Activated CD4-positive, alpha-beta memory T cell treated with anti-CD3 and anti-CD28 coated beads, Interleukin-2, amount 10 ng/mL, durations not matched to agents 7 days and 5 days (primary cell): ENCODE measurements at regions not wholly inside any gene's neighbourhood (a gene's known extent, or its start where the extent isn't known, plus 50 kb on each side); places are given as distances from the start of the nearest gene placed in this dataset.
"Not testable (repeated sequence)": the region's sequence is repeated elsewhere in the genome, so short reads cannot be mapped to it uniquely, and the experiment has no call there.

ENCODE experiments used
- CTCF ChIA-PET: fragments of 350-600 bp; sonication (Branson Sonifier 250); formaldehyde crosslinking; loops from one replicate; lab custom pipeline; 2021; ENCODE audit warnings: antibody characterized with exemption, inconsistent platforms; lab: Charles Lee
- POLR2A ChIA-PET: fragments of 350-600 bp; sonication (Branson Sonifier 250); formaldehyde crosslinking; loops from one replicate; lab custom pipeline; 2021; ENCODE audit warnings: antibody characterized with exemption; lab: Charles Lee
- DNase-seq: peaks from one replicate; pipeline ENCODE4 v3.0.0-alpha.2; 2020
- H3K27ac Mint-ChIP-seq: one replicate; pipeline ENCODE4 v1.8.0; 2021; ENCODE audit warnings: mild to moderate bottlenecking, mixed read lengths
- H3K27me3 Mint-ChIP-seq: one replicate; pipeline ENCODE4 v1.8.0; 2021; ENCODE audit warnings: mixed read lengths
- H3K36me3 Mint-ChIP-seq: one replicate; pipeline ENCODE4 v1.8.0; 2021; ENCODE audit warnings: low read depth, mixed read lengths
- H3K4me1 Mint-ChIP-seq: one replicate; pipeline ENCODE4 v1.8.0; 2021; ENCODE audit warnings: mixed read lengths
- H3K4me3 Mint-ChIP-seq: one replicate; pipeline ENCODE4 v1.8.0; 2021; ENCODE audit warnings: mild to moderate bottlenecking, mixed read lengths
- H3K9me3 Mint-ChIP-seq: one replicate; pipeline ENCODE4 v1.8.0; 2021; ENCODE audit warnings: mixed read lengths

GRCh38 chrX:65136424-65136823 is 160.2 kb upstream of the ZC4H2 start:
- Mint-ChIP-seq H3K4me3 (no peak overlapping the region), H3K36me3 (peaks cover 3% of the 10 kb centered on the region), H3K27ac (no peak overlapping the region), H3K9me3 (peaks cover 32% of the 10 kb centered on the region), H3K4me1 (no peaks in the 10 kb centered on the region), H3K27me3 (no peaks in the 10 kb centered on the region)
- ChIA-PET POLR2A (no interaction called here), CTCF (no interaction called here)
- no peak for DNase-seq

DNA sequence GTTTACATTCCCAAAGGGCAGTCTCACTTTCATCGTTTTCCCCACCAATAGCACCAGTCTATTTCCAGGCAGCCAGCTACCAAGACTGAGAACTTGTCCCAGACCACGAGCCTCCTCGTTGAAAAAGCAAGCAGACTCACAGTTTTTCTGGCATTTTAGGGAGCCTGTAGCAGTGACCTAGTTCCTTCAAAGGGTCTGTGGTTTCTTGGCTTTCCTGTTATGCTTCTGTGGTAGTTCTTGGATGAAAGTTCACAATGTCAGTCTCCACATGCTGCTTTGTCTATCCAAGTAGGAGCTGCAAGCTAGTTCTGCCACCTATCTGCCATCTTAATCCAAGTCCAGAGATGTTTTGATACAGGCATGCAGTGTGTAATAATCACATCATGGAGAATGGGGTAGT is 151.6 kb upstream of the ZC4H2 start:
- no peak for DNase-seq
- Mint-ChIP-seq H3K9me3 (peaks cover 30% of the 10 kb centered on the region), H3K4me1 (peaks cover 10% of the 10 kb centered on the region)

GRCh38 chrX:65098851-65099250 is 122.6 kb upstream of the ZC4H2 start:
- Mint-ChIP-seq H3K4me1 (no peaks in the 10 kb centered on the region), H3K36me3 (peaks cover 4% of the 10 kb centered on the region), H3K9me3 (peaks cover 28% of the 10 kb centered on the region), H3K27ac (no peak overlapping the region), H3K4me3 (no peak overlapping the region), H3K27me3 (no peaks in the 10 kb centered on the region)
- DNase-seq, result no peak
- ChIA-PET CTCF (no interaction called here), POLR2A (no interaction called here)

More for the DNA sequence above, 151.6 kb upstream of the ZC4H2 start:
- ChIA-PET CTCF (no interaction called here), POLR2A (no interaction called here)
- H3K36me3 Mint-ChIP-seq, result peaks cover 6% of the 10 kb centered on the region
- no peaks in the 10 kb centered on the region for H3K27me3 Mint-ChIP-seq
- H3K27ac Mint-ChIP-seq, result no peak overlapping the region
- no peak overlapping the region for H3K4me3 Mint-ChIP-seq

DNA sequence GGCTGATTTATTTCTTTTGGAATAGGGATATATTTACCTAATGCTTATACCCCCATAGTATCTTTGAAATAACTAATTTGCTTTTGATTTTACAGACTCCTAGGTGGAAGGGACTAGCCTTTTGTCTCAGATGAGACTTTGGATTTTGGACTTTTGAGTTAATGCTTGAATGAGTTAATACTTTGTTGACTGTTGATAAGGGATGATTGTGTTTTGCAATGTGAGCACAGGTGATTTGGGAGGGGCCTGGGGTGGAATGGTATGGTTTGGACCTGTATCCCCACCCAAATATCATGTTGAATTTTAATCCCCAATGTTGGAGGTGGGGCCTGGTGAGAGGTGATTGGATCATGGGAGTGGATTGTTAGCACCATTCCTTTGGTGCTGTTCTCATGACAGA is 117.4 kb upstream of the ZC4H2 start:
- Mint-ChIP-seq H3K36me3 (peaks cover 5% of the 10 kb centered on the region), H3K27me3 (no peaks in the 10 kb centered on the region), H3K4me1 (no peaks in the 10 kb centered on the region), H3K9me3 (peaks cover 7% of the 10 kb centered on the region), H3K27ac (no peak overlapping the region), H3K4me3 (no peak overlapping the region)
- ChIA-PET POLR2A (no interaction called here), CTCF (no interaction called here)
- DNase-seq, result no peak

DNA sequence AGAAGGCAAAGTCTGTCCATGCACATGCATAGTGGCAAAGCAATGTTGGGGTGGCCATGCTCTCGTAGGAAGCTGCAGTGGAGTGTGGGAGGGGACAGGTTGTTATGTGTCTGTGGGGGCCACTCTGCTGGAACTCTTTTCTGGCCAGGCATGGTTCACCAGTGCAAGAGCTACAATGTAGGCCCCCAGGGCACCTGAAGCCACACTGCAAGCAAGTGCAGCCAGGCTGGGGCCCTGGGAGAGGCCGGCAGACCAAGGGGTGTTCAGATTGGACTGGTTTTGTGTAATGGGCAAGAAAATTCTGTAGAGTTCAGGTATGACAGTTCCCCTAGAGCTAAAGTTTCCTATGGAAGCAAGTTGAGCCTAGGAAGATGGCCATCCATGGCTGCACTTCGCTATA is 97.0 kb upstream of the ZC4H2 start:
- POLR2A ChIA-PET, result no interaction called here
- peaks cover 41% of the 10 kb centered on the region for H3K36me3 Mint-ChIP-seq
- H3K4me3 Mint-ChIP-seq, result no peak overlapping the region
- DNase-seq, result no peak
- peaks cover 12% of the 10 kb centered on the region for H3K9me3 Mint-ChIP-seq
- no peaks in the 10 kb centered on the region for H3K4me1 Mint-ChIP-seq
- CTCF ChIA-PET, result no interaction called here
- H3K27ac Mint-ChIP-seq, result no peak overlapping the region
- H3K27me3 Mint-ChIP-seq, result no peaks in the 10 kb centered on the region

DNA sequence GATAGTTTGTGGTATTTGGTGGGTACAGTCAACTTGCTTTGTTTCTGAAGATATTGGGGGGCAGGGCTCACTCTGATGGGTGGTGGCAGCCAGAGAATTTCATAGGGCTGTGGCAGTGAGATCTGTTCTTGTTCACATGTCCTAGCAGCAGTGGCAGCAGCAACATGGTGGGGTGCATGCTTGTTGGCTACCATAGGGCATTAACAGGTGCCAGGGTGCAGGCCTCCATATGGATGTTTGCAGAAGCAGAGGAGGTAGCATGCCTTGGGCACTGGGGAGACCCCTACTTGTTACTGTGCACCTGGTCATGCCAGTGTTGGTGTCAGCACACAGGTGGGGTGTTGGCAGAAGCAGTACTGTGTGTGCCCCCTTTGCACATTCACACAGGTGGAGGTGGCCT is 96.3 kb upstream of the ZC4H2 start:
- H3K27me3 Mint-ChIP-seq, result no peaks in the 10 kb centered on the region

GRCh38 chrX:65058626-65059025 is 82.4 kb upstream of the ZC4H2 start:
- POLR2A ChIA-PET, H3K4me1 Mint-ChIP-seq, CTCF ChIA-PET, H3K27ac Mint-ChIP-seq, H3K4me3 Mint-ChIP-seq, H3K9me3 Mint-ChIP-seq, H3K27me3 Mint-ChIP-seq, DNase-seq: not testable (repeated sequence)
- peaks cover 12% of the 10 kb centered on the region for H3K36me3 Mint-ChIP-seq

More for the DNA sequence above, 96.3 kb upstream of the ZC4H2 start:
- Mint-ChIP-seq H3K27ac (no peak overlapping the region), H3K9me3 (peaks cover 15% of the 10 kb centered on the region), H3K4me1 (no peaks in the 10 kb centered on the region), H3K4me3 (no peak overlapping the region), H3K36me3 (peaks cover 42% of the 10 kb centered on the region)
- ChIA-PET POLR2A (no interaction called here), CTCF (no interaction called here)
- no peak for DNase-seq

DNA sequence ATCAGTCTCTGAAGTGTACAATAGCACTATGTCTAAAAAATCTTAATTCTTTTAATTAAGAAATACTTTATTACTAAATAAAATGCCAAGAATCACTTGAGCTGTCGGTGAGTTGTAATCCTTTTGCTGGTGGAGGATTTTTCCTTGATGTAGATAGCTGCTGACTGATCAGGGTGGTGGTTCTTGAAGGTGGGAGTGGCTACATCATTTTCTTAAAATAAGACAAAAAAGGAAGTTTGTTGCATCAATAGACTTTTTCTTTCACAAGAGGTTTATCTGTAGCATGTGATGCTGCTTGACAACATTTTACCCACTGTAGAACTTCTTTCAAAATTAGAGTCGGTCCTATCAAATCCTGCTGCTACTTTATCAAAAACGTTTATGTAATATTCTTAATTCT is 68.8 kb upstream of the ZC4H2 start:
- ChIA-PET POLR2A (no interaction called here), CTCF (no interaction called here)
- no peak overlapping the region for H3K27ac Mint-ChIP-seq
- no peaks in the 10 kb centered on the region for H3K4me1 Mint-ChIP-seq
- H3K4me3 Mint-ChIP-seq, result no peak overlapping the region
- H3K36me3 Mint-ChIP-seq, result no peaks in the 10 kb centered on the region
- no peaks in the 10 kb centered on the region for H3K27me3 Mint-ChIP-seq
- no peak for DNase-seq
- H3K9me3 Mint-ChIP-seq, result no peaks in the 10 kb centered on the region

- Mint-ChIP-seq H3K9me3 (no peaks in the 10 kb centered on the region), H3K4me3 (peak overlapping the region; percentile 87), H3K27ac (peak overlapping the region; percentile 87), H3K4me1 (peaks cover 10% of the 10 kb centered on the region), H3K27me3 (no peaks in the 10 kb centered on the region), H3K36me3 (no peaks in the 10 kb centered on the region)
- ChIA-PET POLR2A (interaction anchor here (0.8 to 1.6 kb wide), 3 partner anchors 60 to 1281 kb away, joined by 4 to 7 read pairs (median 5); a partner anchor contains a TSS), CTCF (interaction anchor here (1.1 to 1.8 kb wide), 2 partner anchors 11 to 416 kb away, joined by 3 to 6 read pairs; no protein-coding TSS in a partner anchor)
- no peak for DNase-seq
These were observed 59.2 kb upstream of the ZC4H2 start for GRCh38 chrX:65035446-65035770.

- ChIA-PET CTCF (interaction anchor here (1.1 to 1.8 kb wide), 3 partner anchors 10 to 417 kb away, joined by 3 to 6 read pairs (median 4); partner anchors contain the start of gene ZC4H2), POLR2A (interaction anchor here (0.8 to 1.6 kb wide), 4 partner anchors 10 to 1280 kb away, joined by 4 to 7 read pairs (median 4); a partner anchor contains a TSS)
These were observed 58.6 kb upstream of the ZC4H2 start, which contains the start of gene ZC3H12B for GRCh38 chrX:65034668-65035445. ZC3H12B (plus strand) TSS chrX:65034826.

DNA sequence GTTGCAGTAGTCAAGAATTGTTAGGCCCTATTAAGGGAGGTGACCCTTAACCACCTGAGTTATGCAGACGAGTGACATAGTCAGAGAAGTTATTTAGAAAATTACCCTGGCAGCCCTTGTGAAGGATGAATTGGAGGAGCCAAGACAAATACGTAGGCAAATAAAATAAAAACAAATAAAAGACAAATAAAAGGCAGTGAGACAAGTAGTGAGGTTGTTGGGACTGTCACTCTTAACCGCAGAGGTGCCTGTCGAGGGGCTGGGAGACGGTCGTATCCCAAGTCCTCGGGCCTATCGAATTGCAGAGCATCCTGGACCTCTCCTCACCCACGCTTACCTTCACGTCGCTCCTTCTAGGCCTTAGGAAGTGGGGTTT is 58.0 kb upstream of the ZC4H2 start:
- no peaks in the 10 kb centered on the region for H3K9me3 Mint-ChIP-seq
- POLR2A ChIA-PET, result interaction anchor here (0.8 to 1.6 kb wide), 4 partner anchors 9 to 1280 kb away, joined by 4 to 7 read pairs (median 4); a partner anchor contains a TSS
- peaks cover 10% of the 10 kb centered on the region for H3K4me1 Mint-ChIP-seq
- DNase-seq, result no peak
- peak overlapping the region; percentile 79 for H3K27ac Mint-ChIP-seq
- H3K27me3 Mint-ChIP-seq, result no peaks in the 10 kb centered on the region
- peak overlapping the region; percentile 87 for H3K4me3 Mint-ChIP-seq
- CTCF ChIA-PET, result interaction anchor here (1.2 to 1.8 kb wide), 2 partner anchors 10 to 58 kb away, joined by 4 to 6 read pairs; partner anchors contain the start of gene ZC4H2
- no peaks in the 10 kb centered on the region for H3K36me3 Mint-ChIP-seq

More at GRCh38 chrX:65034668-65035445, 58.6 kb upstream of the ZC4H2 start, which contains the start of gene ZC3H12B:
- no peaks in the 10 kb centered on the region for H3K27me3 Mint-ChIP-seq
- H3K4me1 Mint-ChIP-seq, result peaks cover 10% of the 10 kb centered on the region
- no peaks in the 10 kb centered on the region for H3K36me3 Mint-ChIP-seq
- no peaks in the 10 kb centered on the region for H3K9me3 Mint-ChIP-seq
- peak; percentile 87 for DNase-seq
- H3K4me3 Mint-ChIP-seq, result peak within 1 kb of the TSS; percentile 87
- peak within 1 kb of the TSS; percentile 87 for H3K27ac Mint-ChIP-seq
